AG04449 (cell line): ENCODE measurements at regions not wholly inside any gene's neighbourhood (a gene's known extent, or its start where the extent isn't known, plus 50 kb on each side); places are given as distances from the start of the nearest gene placed in this dataset.
A peak's percentile ranks its signal among the peaks of the same experiment; 100 is the strongest.

Experiments used
- CTCF ChIA-PET: fragments of 350-600 bp; formaldehyde crosslinking; extraction: SDS; loops from one replicate; lab custom pipeline; 2021; ENCODE audit warnings: antibody characterized with exemption; lab: Yijun Ruan, JAX
- POLR2A ChIA-PET: fragments of 400-600, 350-600 bp; formaldehyde crosslinking; extraction: SDS; loops from one replicate; lab custom pipeline; 2020; ENCODE audit warnings: antibody characterized with exemption, inconsistent platforms; lab: Yijun Ruan, JAX
- DNase-seq: peaks from one replicate; pipeline ENCODE4 v3.0.0-alpha.2; 2010; ENCODE audit warnings: low read depth, low spot score
- H3K4me3 ChIP-seq: 2 replicates; pipeline ENCODE4 v1.5.1; 2011; ENCODE audit warnings: low read depth, mild to moderate bottlenecking, control low read depth, low read length
- TF ChIP-seq, protein P1 (sequence below): IDR thresholded peaks from one replicate; pipeline ENCODE4 v1.5.1; 2011; ENCODE audit warnings: mild to moderate bottlenecking, moderate library complexity, low read length, control low read depth, inconsistent platforms; ENCODE audit not compliant: insufficient read depth; ENCODE audit errors: missing control alignments

DNA sequence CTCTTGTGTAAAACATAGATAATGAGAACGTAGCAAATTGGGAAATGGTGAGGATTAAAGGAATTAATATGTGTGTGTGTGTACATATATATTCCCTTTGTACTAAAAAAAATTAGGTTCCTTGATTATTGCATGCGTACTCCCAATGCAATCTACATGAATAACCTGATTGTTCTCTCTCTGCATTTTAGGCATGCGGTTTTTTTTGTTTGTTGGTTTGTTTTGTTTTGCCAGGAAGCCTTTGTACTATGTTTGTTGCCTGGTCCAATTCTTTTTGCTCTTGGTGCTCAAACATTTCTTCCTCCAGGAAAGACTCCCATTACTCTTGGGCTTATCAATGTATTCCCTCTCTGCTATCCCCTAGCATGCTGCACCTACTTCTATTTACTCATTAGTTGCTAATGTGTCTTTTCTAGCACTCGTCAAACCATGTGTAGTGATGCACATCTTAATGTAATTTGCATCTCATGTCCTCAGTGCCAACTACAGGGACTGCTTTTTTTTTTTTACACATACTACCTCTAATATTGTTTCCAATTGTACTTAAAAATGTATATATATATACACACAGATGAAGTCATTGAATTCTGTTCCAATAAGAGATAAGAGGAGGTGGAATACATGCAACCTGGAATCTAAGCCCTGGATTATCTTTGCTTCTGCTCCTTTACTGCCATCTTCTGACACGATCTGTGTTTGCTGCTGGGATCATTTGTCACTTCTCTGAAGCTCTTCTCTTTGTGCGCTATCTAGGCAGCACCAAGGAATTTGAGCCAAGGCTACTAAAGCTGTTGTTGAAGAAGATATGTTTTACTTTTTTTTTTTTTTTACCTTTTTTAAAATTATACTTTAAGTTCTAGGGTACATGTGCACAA, 197.2 kb upstream of the ANO3 start:
- TF ChIP-seq, protein P1, sequence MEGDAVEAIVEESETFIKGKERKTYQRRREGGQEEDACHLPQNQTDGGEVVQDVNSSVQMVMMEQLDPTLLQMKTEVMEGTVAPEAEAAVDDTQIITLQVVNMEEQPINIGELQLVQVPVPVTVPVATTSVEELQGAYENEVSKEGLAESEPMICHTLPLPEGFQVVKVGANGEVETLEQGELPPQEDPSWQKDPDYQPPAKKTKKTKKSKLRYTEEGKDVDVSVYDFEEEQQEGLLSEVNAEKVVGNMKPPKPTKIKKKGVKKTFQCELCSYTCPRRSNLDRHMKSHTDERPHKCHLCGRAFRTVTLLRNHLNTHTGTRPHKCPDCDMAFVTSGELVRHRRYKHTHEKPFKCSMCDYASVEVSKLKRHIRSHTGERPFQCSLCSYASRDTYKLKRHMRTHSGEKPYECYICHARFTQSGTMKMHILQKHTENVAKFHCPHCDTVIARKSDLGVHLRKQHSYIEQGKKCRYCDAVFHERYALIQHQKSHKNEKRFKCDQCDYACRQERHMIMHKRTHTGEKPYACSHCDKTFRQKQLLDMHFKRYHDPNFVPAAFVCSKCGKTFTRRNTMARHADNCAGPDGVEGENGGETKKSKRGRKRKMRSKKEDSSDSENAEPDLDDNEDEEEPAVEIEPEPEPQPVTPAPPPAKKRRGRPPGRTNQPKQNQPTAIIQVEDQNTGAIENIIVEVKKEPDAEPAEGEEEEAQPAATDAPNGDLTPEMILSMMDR = peak; percentile 37
- no peak overlapping the region for H3K4me3 ChIP-seq
- CTCF ChIA-PET = interaction anchor here (0.8 to 2.3 kb wide), 4 partner anchors 9 to 155 kb away, joined by 3 to 28 read pairs (median 5); no protein-coding TSS in a partner anchor
- POLR2A ChIA-PET = no interaction called here
- no peak for DNase-seq

DNA sequence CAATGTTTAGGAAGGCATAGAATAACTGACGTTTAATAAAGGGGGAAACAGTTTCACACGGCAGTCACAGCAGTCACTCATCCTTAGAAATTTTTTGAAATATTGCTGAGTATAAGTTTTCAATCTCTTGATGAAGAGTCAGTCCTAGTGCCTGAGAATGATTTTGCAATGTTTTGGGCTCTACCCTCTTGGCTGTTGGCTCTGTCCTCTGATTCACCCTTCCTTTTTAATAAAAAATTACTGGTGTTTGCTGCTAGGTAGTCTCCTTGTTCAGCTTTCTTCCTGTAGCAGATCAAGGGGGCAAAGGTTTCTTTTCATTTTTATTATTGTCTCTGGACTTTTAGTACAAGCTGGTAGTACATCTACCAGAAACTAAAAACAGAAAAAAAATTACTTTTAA, 194.3 kb upstream of the ANO3 start:
- CTCF ChIA-PET = interaction anchor here (1.1 to 1.5 kb wide), 2 partner anchors 90 to 155 kb away, joined by 5 to 7 read pairs; no protein-coding TSS in a partner anchor
- POLR2A ChIA-PET = no interaction called here
- no peak for DNase-seq

DNA sequence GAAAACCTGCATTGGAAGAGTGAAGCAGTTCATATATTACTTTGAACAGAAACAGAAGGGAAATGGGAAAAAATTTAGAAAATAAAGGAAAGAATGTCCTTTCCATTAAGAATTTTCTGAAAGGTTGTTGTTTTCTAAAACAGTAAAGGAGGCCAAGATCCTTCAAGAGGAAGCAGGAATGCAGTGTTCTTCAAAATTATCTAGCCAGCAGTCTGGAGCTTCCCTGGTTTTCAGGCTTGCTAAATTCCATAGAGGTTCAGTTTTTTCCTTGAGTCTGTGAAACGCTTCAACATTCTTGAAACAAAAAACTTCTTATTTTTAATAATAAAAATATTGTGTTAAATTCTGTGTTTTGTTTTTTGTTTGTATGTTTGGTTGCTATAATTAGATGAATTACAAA, 189.0 kb upstream of the ANO3 start:
- CTCF ChIA-PET = interaction anchor here (2.0 kb wide), 1 partner anchor 161 kb away, joined by 7 read pairs; no protein-coding TSS in a partner anchor
- POLR2A ChIA-PET = no interaction called here
- H3K4me3 ChIP-seq = no peak overlapping the region

More for the DNA sequence above, 194.3 kb upstream of the ANO3 start:
- H3K4me3 ChIP-seq = no peak overlapping the region
- TF ChIP-seq, protein P1 = no peak

DNA sequence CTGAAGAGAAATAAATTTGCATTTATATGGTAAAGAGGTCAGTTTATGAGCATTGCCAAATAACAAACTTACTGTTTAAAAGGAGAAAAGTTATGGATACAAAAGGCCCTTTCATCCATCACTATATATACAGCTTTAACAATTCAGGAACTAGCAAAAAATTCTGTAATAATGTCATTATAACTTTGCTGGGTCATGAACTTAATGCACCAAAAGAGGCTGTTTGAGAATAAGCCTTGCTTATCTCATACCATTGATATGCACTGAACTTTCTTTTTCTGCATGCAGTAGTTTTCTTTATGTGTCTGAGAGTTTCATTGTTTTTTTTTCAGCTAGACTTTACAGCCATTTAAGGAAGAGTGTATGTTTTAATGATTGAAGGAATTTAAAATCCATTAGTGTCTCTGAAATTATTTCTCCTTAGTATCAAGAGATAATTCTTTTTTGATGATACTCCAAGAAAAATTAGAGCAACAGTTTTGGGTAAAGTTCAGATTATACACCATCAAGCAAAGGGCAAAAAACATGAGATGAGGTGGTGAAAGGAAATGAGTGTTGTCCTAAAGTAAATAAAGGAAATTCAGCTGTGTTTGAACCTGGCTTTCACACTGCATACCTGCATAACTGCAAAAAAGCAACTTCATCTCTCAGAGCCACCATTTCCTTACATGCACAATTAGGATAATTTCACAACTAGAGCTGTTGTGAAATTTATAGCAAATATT, 188.2 kb upstream of the ANO3 start:
- DNase-seq = no peak
- H3K4me3 ChIP-seq = no peak overlapping the region
- CTCF ChIA-PET = interaction anchor here (0.6 to 2.0 kb wide), 4 partner anchors 8 to 162 kb away, joined by 3 to 7 read pairs (median 5); no protein-coding TSS in a partner anchor
- POLR2A ChIA-PET = no interaction called here
- TF ChIP-seq, protein P1 = no peak

More for the DNA sequence above, 189.0 kb upstream of the ANO3 start:
- DNase-seq = no peak
- TF ChIP-seq, protein P1 = no peak

DNA sequence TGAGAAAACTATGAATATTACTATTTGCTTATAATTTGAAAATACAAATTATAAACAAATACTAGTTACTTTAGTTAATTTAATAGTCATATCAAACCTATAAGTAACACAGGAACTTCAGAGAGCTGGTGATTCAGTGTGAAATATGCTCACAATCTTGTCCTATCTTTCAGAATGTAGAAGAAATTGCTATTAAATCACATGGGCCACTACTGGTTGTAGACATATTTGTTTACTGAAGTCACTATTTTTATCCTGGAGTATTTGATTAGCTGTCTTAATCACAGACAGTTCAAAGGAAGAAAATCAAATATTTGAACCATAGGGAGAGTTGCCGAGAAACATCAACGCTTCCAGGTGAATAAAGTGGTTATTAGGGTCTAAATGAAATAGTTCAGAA, 187.6 kb upstream of the ANO3 start:
- H3K4me3 ChIP-seq = no peak overlapping the region
- POLR2A ChIA-PET = no interaction called here
- TF ChIP-seq, protein P1 = no peak
- DNase-seq = no peak
- CTCF ChIA-PET = interaction anchor here (0.6 to 2.0 kb wide), 4 partner anchors 9 to 163 kb away, joined by 3 to 7 read pairs (median 5); no protein-coding TSS in a partner anchor

DNA sequence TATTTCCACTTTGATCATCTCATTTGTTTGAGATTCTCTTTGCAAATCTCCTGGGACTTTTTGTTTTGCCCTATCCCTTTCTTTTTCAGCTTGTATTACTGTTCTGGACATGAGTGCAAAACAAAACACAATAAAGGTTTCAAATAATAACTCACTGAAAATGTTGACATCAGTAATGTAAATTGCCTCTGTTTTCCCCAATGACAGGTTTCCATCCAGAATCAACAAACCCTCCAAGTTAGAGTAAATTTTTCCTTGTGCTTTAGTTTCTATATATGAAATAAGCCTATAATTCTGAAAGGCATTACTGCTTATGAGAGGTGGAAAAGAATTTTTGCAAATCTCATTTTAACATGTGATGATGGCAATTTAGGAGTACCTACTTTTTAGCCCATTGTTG, 187.0 kb upstream of the ANO3 start:
- no peak overlapping the region for H3K4me3 ChIP-seq
- ChIA-PET CTCF (interaction anchor here (1.0 to 2.0 kb wide), 3 partner anchors 10 to 163 kb away, joined by 3 to 7 read pairs (median 7); no protein-coding TSS in a partner anchor), POLR2A (no interaction called here)
- TF ChIP-seq, protein P1 = no peak
- DNase-seq = no peak
